Mucosa of descending colon (tissue), 3 donors: ENCODE measurements at regions not wholly inside any gene's neighbourhood (a gene's known extent, or its start where the extent isn't known, plus 50 kb on each side); places are given as distances from the start of the nearest gene placed in this dataset.

Source experiments
- ATAC-seq: fragments of 200-7000 bp; cut with Tn5 transposase; one replicate; pipeline ENCODE4 v1.9.1; 2020; ENCODE audit warnings: mild to moderate bottlenecking, moderate library complexity
- DNase-seq, 3 donors: peaks; one replicate each; pipeline ENCODE4 v3.0.0-alpha.2; 2020
- H3K36me3 ChIP-seq: fragments of 200-600 bp; one replicate; pipeline ENCODE4 v1.8.0; 2021; ENCODE audit warnings: low read depth, mild to moderate bottlenecking
- H3K4me1 ChIP-seq: fragments of 200-600 bp; one replicate; pipeline ENCODE4 v1.8.0; 2021; ENCODE audit warnings: low read depth, mild to moderate bottlenecking
- H3K4me3 ChIP-seq: fragments of 200-600 bp; one replicate; pipeline ENCODE4 v1.8.0; 2021; ENCODE audit warnings: mild to moderate bottlenecking
- H3K9me3 ChIP-seq: fragments of 200-600 bp; one replicate; pipeline ENCODE4 v1.8.0; 2021; ENCODE audit warnings: mild to moderate bottlenecking
- intact Hi-C, 2 donors: fragments of 100-400 bp; cut with DNase I in 1 of 2; cut with micrococcal nuclease in 1 of 2; formaldehyde crosslinking; loops; one replicate each; pipeline versions ENCODE4 v1.11.0 to v1.11.1; 2022; cut with DNase I, micrococcal nuclease
- TF ChIP-seq, protein P1 (sequence below): fragments of 200-600 bp; IDR thresholded peaks from one replicate; pipeline ENCODE4 v1.8.0; 2022; ENCODE audit warnings: antibody characterized with exemption, mild to moderate bottlenecking
- donor health status: DM: no; HTN: no; CAD: no; lungs with moderate emphysema.
- donor health status: DM: no; HTN: no; CAD: no.
- donor health status: DM: no; HTN: yes; CAD: no.

DNA sequence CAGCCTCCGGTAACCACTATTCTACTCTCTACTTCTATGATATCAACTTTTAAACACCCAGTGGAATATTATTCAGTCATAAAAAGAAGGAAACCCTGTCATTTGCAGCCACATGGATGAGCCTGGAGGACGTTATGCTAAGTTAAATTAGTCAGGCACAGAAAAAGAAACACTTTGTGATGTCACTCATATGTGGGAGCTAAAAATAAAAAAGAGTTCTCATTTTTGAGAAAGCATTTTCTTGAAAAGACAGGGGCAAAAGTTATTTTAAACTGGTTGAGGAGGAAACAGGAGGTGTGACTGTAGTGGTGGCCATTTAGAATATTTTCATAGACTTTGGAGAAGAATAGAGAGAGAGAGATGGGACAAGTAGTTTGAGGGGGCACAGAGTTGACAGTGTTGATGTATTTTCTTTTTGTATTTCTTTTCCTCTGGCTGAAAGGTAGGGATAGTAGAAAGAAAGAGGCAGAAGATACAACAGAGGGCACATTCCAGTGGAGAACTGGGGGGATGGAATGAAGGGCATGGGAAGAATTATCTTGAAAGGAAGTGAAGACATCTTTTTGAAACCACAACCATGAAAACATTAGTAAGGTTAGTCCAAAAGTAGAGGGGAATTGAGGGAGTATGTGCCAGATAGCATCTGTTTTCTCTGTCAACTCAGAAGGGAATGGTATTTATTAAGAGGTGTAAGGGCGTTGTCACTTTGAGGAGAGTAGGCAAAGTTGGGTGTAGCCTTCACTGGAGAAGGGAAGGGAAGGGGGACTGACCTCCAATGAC is 181.3 kb upstream of the GMDS start:
- Histone ChIP-seq H3K9me3 (no peaks in the 10 kb centered on the region), H3K36me3 (no peaks in the 10 kb centered on the region), H3K4me3 (no peak overlapping the region), H3K4me1 (no peaks in the 10 kb centered on the region)
- intact Hi-C loops, result no loop called here
- no peak for ATAC-seq
- DNase-seq, result no peak
- TF ChIP-seq, protein P1, sequence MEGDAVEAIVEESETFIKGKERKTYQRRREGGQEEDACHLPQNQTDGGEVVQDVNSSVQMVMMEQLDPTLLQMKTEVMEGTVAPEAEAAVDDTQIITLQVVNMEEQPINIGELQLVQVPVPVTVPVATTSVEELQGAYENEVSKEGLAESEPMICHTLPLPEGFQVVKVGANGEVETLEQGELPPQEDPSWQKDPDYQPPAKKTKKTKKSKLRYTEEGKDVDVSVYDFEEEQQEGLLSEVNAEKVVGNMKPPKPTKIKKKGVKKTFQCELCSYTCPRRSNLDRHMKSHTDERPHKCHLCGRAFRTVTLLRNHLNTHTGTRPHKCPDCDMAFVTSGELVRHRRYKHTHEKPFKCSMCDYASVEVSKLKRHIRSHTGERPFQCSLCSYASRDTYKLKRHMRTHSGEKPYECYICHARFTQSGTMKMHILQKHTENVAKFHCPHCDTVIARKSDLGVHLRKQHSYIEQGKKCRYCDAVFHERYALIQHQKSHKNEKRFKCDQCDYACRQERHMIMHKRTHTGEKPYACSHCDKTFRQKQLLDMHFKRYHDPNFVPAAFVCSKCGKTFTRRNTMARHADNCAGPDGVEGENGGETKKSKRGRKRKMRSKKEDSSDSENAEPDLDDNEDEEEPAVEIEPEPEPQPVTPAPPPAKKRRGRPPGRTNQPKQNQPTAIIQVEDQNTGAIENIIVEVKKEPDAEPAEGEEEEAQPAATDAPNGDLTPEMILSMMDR, result no peak

DNA sequence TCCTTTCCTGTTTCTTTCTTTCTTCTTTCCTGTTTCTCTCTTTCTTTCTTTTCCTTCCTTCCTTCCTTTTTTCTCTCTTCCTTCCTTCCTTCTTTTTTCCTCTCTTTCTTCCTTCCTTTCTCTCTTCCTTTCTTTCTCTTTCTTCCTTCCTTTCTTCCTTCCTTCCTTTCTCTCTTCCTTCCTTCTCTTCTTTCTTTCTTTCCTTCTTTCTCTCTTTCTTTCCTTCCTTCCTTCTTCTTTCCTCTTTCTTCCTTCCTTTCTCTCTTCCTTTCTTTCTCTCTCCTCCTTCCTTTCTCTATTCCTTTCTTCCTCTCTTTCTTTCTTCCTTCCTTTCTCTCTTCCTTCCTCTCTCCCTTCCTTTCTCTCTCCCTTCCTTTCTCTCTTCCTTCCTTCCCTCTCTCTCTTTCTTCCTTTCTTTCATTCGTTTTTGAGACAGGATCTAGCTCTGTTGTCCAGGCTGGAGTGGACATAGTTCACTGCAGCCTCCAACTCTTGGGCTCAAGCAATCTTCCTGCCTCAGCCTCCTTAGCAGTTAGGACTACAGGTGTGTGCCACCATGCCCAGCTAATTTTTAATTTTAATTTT is 170.8 kb upstream of the GMDS start:
- Histone ChIP-seq H3K4me1 (no peaks in the 10 kb centered on the region), H3K9me3 (no peaks in the 10 kb centered on the region), H3K36me3 (no peaks in the 10 kb centered on the region), H3K4me3 (no peak overlapping the region)
- TF ChIP-seq, protein P1, result no peak
- intact Hi-C loops, result no loop called here
- DNase-seq (no peak), ATAC-seq (no peak)

DNA sequence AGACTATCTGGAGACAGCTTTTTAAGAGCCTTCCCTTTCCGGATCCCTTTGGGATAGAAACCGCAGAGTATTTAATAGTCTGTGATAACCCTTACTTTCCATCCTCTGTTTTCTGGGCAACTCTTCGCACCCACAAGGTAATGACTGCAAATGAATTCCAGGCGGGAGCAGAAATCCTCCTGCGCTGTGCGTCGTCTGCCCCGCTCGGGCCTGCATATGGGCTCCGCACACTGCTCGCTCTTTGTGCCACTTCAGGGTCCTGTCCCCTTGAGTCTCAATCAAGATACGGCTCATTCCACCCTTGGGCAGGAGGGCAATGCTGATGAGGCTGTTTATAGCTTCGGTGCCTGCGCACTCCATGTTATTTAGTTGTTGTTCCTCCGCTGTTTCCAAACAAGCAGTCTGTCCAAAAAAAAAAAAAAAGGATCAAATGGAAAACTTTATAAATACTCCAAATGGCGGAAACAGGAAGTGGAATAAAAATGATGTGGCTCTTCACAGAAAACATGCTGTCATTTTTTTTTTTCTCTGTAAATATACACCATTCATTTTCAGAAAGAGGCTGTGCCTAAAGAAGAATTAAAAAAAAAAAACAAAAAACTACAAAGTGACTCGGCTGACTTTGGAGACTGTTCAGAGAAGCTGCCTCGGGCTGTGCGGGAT is 169.6 kb upstream of the GMDS start:
- Histone ChIP-seq H3K4me1 (no peaks in the 10 kb centered on the region), H3K36me3 (no peaks in the 10 kb centered on the region), H3K4me3 (no peak overlapping the region), H3K9me3 (no peaks in the 10 kb centered on the region)
- TF ChIP-seq, protein P1, result no peak
- DNase-seq (no peak), ATAC-seq (no peak)
- intact Hi-C loops, result no loop called here

DNA sequence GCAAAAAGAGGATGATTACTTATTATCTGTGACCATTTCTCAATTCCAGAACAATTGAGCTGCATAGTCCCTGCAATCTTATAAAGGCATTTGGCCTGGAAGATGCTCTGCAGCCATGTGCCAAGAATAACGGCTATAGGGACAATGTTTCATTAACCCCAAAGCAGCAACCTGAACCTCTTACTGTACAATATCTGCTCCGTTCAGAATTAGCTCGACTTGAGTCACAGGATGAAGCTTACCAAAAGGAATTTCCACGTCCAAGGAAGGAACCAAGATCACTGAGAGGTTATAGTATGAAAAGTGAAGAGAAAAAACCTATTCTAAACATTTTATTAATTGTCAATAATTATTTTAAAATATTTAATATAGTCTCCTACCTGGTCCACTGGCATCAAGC is 167.3 kb upstream of the GMDS start:
- ATAC-seq (no peak), DNase-seq (no peak)
- intact Hi-C loops, result no loop called here
- Histone ChIP-seq H3K36me3 (no peaks in the 10 kb centered on the region), H3K9me3 (no peaks in the 10 kb centered on the region), H3K4me1 (no peaks in the 10 kb centered on the region), H3K4me3 (no peak overlapping the region)
- TF ChIP-seq, protein P1, result no peak

DNA sequence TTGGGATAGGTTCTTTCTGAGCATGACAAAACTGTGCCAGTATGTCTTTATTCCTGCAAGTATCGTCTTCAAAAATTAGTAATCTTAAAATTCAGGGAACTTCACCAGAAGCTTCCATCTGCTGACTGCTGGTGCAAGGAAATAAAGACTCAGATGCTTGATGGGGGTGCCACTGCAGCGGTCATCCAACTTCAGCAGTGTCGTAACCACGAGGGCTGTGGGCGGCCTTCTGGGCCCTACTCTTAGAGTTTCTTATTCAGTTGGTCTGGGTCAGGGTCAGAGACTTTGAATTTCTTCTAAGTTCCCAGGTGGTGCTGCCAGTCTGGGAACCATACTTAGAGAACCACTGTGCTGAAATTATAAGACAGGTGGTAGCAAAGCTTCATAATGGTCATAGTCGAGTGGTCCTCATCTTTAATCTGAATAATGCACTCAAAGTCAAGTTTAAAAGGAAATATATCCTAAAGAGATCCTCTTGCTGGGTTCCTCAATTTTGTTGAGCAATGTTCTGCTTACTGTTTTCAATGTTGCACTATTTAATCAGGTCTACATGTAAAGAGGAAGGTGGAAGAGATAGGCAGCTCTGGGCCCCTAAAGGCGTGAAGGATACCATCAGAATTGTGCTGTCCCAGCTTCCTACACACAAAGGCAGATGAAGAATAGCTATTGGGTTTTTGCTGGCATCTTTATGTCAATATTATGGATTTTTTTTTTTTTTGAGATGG is 165.4 kb upstream of the GMDS start:
- H3K9me3 ChIP-seq, result no peaks in the 10 kb centered on the region
- TF ChIP-seq, protein P1, result no peak
- no peak overlapping the region for H3K4me3 ChIP-seq
- DNase-seq (no peak), ATAC-seq (no peak)
- intact Hi-C loops, result no loop called here
- H3K36me3 ChIP-seq, result no peaks in the 10 kb centered on the region
- H3K4me1 ChIP-seq, result no peaks in the 10 kb centered on the region
